SK-N-SH treated with all-trans-retinoic acid at 6 μM for 48 hours (cell line): ENCODE measurements at regions not wholly inside any gene's neighbourhood (a gene's known extent, or its start where the extent isn't known, plus 50 kb on each side); places are given as distances from the start of the nearest gene placed in this dataset.

Experiments
- ATAC-seq: fragments of 200-7000 bp; cut with Tn5 transposase; 3 replicates; pipeline ENCODE4 v1.9.1; 2020; ENCODE audit warnings: mild to moderate bottlenecking, moderate library complexity
- ARNTL ChIP-seq: fragments of 450-650 bp; formaldehyde crosslinking; IDR thresholded peaks from 2 replicates; pipeline ENCODE4 v1.5.0; 2020; ENCODE audit warnings: low read depth, mild to moderate bottlenecking, moderate library complexity, borderline replicate concordance
- BACH2 ChIP-seq: fragments of 250-450 bp; sonication (Bioruptor Pico); IDR thresholded peaks from 2 replicates; pipeline ENCODE4 v1.9.0; 2021; ENCODE audit warnings: mild to moderate bottlenecking, borderline replicate concordance
- CSDC2 ChIP-seq: fragments of 250-450 bp; sonication (Bioruptor Pico); IDR thresholded peaks from 2 replicates; pipeline ENCODE4 v1.5.0; 2020; ENCODE audit warnings: mild to moderate bottlenecking, moderate library complexity
- CSRNP3 ChIP-seq: fragments of 250-450 bp; sonication (Bioruptor Pico); IDR thresholded peaks from 2 replicates; pipeline ENCODE4 v1.5.1; 2021; ENCODE audit warnings: mild to moderate bottlenecking, moderate library complexity
- ESRRG ChIP-seq: fragments of 250-450 bp; sonication (Bioruptor Pico); IDR thresholded peaks from 2 replicates; pipeline ENCODE4 v1.6.1; 2021; ENCODE audit warnings: mild to moderate bottlenecking
- GLIS3 ChIP-seq: fragments of 250-450 bp; sonication (Bioruptor Pico); IDR thresholded peaks from 2 replicates; pipeline ENCODE4 v1.5.0; 2020; ENCODE audit warnings: mild to moderate bottlenecking, moderate library complexity
- ISL1 ChIP-seq: fragments of 250-450 bp; sonication (Bioruptor Pico); IDR thresholded peaks from 2 replicates; pipeline ENCODE4 v2.1.2; 2022; ENCODE audit warnings: mild to moderate bottlenecking, moderate library complexity
- OSR1 ChIP-seq: fragments of 250-450 bp; sonication (Bioruptor Pico); IDR thresholded peaks from 2 replicates; pipeline ENCODE4 v1.8.0; 2022; ENCODE audit warnings: moderate library complexity, mild to moderate bottlenecking, inconsistent platforms
- POU6F1 ChIP-seq: fragments of 250-450 bp; sonication (Bioruptor Pico); IDR thresholded peaks from 2 replicates; pipeline ENCODE4 v1.8.0; 2021; ENCODE audit warnings: low read depth, mild to moderate bottlenecking, moderate library complexity, borderline replicate concordance
- PPARA ChIP-seq: fragments of 250-450 bp; sonication (Bioruptor Pico); IDR thresholded peaks from 2 replicates; pipeline ENCODE4 v1.5.0; 2020; ENCODE audit warnings: mild to moderate bottlenecking, borderline replicate concordance
- RARB ChIP-seq: fragments of 250-450 bp; sonication (Bioruptor Pico); IDR thresholded peaks from 2 replicates; pipeline ENCODE4 v1.8.0; 2021; ENCODE audit warnings: mild to moderate bottlenecking, moderate library complexity
- SNAI2 ChIP-seq: fragments of 250-450 bp; sonication (Bioruptor Pico); IDR thresholded peaks from 2 replicates; pipeline ENCODE4 v1.5.0; 2020; ENCODE audit warnings: mild to moderate bottlenecking, moderate library complexity
- TOX ChIP-seq: fragments of 250-450 bp; sonication (Bioruptor Pico); IDR thresholded peaks from 2 replicates; pipeline ENCODE4 v1.8.0; 2021; ENCODE audit warnings: mild to moderate bottlenecking, moderate library complexity, borderline replicate concordance
- ZC3H10 ChIP-seq: fragments of 250-450 bp; sonication (Bioruptor Pico); IDR thresholded peaks from 2 replicates; pipeline ENCODE4 v1.5.1; 2021; ENCODE audit warnings: mild to moderate bottlenecking, moderate library complexity
- ZFP3 ChIP-seq: fragments of 250-450 bp; sonication (Bioruptor Pico); IDR thresholded peaks from 2 replicates; pipeline ENCODE4 v1.5.0; 2020; ENCODE audit warnings: mild to moderate bottlenecking, moderate library complexity
- ZFP30 ChIP-seq: fragments of 450-650 bp; formaldehyde crosslinking; IDR thresholded peaks from 2 replicates; pipeline ENCODE4 v1.5.0; 2022; ENCODE audit warnings: mild to moderate bottlenecking, moderate library complexity
- ZNF565 ChIP-seq: fragments of 450-650 bp; formaldehyde crosslinking; conservative IDR thresholded peaks from 2 replicates; pipeline ENCODE4 v1.5.0; 2020; ENCODE audit warnings: low read depth, mild to moderate bottlenecking, moderate library complexity
- ZNF70 ChIP-seq: fragments of 450-650 bp; formaldehyde crosslinking; IDR thresholded peaks from 2 replicates; pipeline ENCODE4 v1.5.0; 2020; ENCODE audit warnings: mild to moderate bottlenecking, moderate library complexity
- ZNF8 ChIP-seq: fragments of 450-650 bp; formaldehyde crosslinking; IDR thresholded peaks from 2 replicates; pipeline ENCODE4 v1.5.0; 2020; ENCODE audit warnings: mild to moderate bottlenecking, moderate library complexity
- TF ChIP-seq, protein P1 (sequence below): fragments of 250-450 bp; sonication (Bioruptor Pico); IDR thresholded peaks from 2 replicates; pipeline ENCODE4 v1.5.0; 2020; ENCODE audit warnings: mild to moderate bottlenecking, moderate library complexity
- TF ChIP-seq, protein P2 (sequence below): fragments of 250-450 bp; sonication (Bioruptor Pico); IDR thresholded peaks from 2 replicates; pipeline ENCODE4 v1.8.0; 2020; ENCODE audit warnings: mild to moderate bottlenecking, moderate library complexity, borderline replicate concordance
- TF ChIP-seq, protein P3 (sequence below): fragments of 250-450 bp; sonication (Bioruptor Pico); IDR thresholded peaks from 2 replicates; pipeline ENCODE4 v1.5.1; 2020; ENCODE audit warnings: low read depth, mild to moderate bottlenecking, moderate library complexity

- no peak for TF ChIP-seq ZNF8 (CRISPR knock-in tag)
Observed at GRCh38 chr5:3309538-3309937, 286.1 kb upstream of the IRX1 start (continued).

DNA sequence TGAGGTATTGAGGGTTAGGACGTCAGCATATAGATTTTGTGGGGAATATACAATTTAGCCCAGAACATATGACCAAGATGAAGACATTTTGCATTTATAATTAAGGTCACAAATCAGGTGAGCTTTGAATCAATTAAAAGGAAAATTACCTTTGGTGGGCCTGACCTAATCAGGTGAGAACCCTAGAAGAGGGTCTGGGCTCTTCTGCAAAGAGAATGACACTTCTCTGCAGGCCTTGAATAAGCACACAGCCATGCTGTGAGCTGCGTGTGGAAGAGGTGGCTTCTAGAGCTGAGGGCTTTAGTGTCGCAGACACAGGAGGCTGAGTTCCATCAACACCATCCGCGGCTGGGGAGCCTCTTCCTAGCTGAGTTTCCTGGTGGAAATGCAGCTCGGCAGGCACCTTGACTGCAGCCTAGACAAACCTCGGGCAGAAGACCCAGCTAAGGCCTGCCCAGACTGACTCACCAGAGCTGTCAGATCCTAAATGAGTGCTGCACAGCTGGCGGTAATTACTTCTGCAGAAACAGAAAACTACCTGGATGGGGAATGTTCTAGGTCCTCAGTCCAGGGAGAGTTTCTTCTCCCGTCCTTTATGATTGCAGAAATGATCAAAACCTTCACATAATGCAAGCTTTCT is 287.5 kb upstream of the IRX1 start:
- TF ChIP-seq ZFP30 (CRISPR knock-in tag) (no peak), GLIS3 (CRISPR knock-in tag) (no peak)
- no peak for ATAC-seq

DNA sequence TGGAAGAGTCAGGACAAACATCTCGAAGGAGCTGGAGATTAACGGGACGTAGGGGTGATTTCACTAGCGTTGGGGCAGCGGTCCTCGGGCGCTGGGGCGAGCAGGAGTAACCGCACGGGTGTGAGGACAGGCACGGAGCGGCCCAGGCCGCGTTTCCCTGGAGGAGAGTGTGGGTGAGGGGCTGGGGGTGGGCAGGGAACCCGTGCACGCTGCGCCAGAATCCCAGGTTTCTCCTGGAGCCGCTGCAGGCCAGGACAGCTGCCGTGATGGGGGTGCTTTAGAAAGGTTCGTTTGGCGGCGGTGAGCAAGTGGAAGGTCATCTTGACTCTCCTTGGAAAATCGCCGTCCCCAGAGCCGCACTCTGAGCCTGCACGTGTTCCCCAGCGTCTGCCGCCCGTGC is 290.2 kb upstream of the IRX1 start:
- TF ChIP-seq, protein P1, sequence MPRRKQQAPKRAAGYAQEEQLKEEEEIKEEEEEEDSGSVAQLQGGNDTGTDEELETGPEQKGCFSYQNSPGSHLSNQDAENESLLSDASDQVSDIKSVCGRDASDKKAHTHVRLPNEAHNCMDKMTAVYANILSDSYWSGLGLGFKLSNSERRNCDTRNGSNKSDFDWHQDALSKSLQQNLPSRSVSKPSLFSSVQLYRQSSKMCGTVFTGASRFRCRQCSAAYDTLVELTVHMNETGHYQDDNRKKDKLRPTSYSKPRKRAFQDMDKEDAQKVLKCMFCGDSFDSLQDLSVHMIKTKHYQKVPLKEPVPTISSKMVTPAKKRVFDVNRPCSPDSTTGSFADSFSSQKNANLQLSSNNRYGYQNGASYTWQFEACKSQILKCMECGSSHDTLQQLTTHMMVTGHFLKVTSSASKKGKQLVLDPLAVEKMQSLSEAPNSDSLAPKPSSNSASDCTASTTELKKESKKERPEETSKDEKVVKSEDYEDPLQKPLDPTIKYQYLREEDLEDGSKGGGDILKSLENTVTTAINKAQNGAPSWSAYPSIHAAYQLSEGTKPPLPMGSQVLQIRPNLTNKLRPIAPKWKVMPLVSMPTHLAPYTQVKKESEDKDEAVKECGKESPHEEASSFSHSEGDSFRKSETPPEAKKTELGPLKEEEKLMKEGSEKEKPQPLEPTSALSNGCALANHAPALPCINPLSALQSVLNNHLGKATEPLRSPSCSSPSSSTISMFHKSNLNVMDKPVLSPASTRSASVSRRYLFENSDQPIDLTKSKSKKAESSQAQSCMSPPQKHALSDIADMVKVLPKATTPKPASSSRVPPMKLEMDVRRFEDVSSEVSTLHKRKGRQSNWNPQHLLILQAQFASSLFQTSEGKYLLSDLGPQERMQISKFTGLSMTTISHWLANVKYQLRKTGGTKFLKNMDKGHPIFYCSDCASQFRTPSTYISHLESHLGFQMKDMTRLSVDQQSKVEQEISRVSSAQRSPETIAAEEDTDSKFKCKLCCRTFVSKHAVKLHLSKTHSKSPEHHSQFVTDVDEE (CRISPR knock-in tag) = no peak
- TF ChIP-seq ESRRG (CRISPR knock-in tag) (no peak), ZFP30 (CRISPR knock-in tag) (no peak), ZFP3 (CRISPR knock-in tag) (no peak), TOX (CRISPR knock-in tag) (no peak), SNAI2 (CRISPR knock-in tag) (no peak), PPARA (CRISPR knock-in tag) (no peak), BACH2 (CRISPR knock-in tag) (no peak), ZNF70 (no peak), ZNF565 (no peak), CSDC2 (CRISPR knock-in tag) (no peak), OSR1 (CRISPR knock-in tag) (no peak), POU6F1 (CRISPR knock-in tag) (no peak), ZNF8 (CRISPR knock-in tag) (no peak), ISL1 (CRISPR knock-in tag) (no peak), GLIS3 (CRISPR knock-in tag) (no peak), ARNTL (CRISPR knock-in tag) (no peak), RARB (CRISPR knock-in tag) (no peak)
- TF ChIP-seq, protein P2, sequence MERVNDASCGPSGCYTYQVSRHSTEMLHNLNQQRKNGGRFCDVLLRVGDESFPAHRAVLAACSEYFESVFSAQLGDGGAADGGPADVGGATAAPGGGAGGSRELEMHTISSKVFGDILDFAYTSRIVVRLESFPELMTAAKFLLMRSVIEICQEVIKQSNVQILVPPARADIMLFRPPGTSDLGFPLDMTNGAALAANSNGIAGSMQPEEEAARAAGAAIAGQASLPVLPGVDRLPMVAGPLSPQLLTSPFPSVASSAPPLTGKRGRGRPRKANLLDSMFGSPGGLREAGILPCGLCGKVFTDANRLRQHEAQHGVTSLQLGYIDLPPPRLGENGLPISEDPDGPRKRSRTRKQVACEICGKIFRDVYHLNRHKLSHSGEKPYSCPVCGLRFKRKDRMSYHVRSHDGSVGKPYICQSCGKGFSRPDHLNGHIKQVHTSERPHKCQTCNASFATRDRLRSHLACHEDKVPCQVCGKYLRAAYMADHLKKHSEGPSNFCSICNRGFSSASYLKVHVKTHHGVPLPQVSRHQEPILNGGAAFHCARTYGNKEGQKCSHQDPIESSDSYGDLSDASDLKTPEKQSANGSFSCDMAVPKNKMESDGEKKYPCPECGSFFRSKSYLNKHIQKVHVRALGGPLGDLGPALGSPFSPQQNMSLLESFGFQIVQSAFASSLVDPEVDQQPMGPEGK (CRISPR knock-in tag) = no peak
- TF ChIP-seq, protein P3, sequence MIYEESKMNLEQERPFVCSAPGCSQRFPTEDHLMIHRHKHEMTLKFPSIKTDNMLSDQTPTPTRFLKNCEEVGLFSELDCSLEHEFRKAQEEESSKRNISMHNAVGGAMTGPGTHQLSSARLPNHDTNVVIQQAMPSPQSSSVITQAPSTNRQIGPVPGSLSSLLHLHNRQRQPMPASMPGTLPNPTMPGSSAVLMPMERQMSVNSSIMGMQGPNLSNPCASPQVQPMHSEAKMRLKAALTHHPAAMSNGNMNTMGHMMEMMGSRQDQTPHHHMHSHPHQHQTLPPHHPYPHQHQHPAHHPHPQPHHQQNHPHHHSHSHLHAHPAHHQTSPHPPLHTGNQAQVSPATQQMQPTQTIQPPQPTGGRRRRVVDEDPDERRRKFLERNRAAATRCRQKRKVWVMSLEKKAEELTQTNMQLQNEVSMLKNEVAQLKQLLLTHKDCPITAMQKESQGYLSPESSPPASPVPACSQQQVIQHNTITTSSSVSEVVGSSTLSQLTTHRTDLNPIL = no peak
- no peak for ATAC-seq

DNA sequence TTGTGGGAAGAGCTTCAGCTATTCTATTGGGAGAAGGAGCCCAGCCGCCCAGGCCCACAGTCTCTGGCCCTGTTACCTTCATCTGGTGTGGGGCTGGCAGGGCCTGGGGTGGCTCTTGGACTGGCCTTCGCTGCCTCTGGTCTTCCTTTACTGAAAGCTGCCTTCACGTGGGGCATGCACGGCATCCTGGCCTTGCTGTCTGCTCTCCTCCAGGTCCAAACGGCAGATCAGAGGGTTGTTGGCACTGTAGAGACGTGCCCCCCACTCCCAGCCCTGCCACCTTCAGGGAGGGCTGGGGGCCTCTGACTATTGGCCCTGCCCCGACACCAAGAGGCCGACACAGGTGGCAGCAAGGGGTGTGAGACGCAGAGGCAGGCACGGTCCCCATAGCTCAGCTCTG is 291.3 kb upstream of the IRX1 start:
- TF ChIP-seq ZC3H10 (CRISPR knock-in tag) (no peak), ARNTL (CRISPR knock-in tag) (no peak), GLIS3 (CRISPR knock-in tag) (no peak), ZFP30 (CRISPR knock-in tag) (no peak), CSRNP3 (CRISPR knock-in tag) (no peak), ZNF565 (no peak), ZNF8 (CRISPR knock-in tag) (no peak), CSDC2 (CRISPR knock-in tag) (no peak), ZFP3 (CRISPR knock-in tag) (no peak)
- TF ChIP-seq, protein P3 = no peak
- TF ChIP-seq, protein P2 (CRISPR knock-in tag) = no peak
- no peak for ATAC-seq
